LNCAP (cell line): ENCODE measurements at regions not wholly inside any gene's neighbourhood (a gene's known extent, or its start where the extent isn't known, plus 50 kb on each side); places are given as distances from the start of the nearest gene placed in this dataset.

ENCODE experiments used
- TF ChIP-seq, protein P1 (sequence below): fragments of 450-650 bp; IDR thresholded peaks from 2 replicates; pipeline ENCODE4 v1.5.1; 2017; ENCODE audit warnings: mild to moderate bottlenecking

DNA sequence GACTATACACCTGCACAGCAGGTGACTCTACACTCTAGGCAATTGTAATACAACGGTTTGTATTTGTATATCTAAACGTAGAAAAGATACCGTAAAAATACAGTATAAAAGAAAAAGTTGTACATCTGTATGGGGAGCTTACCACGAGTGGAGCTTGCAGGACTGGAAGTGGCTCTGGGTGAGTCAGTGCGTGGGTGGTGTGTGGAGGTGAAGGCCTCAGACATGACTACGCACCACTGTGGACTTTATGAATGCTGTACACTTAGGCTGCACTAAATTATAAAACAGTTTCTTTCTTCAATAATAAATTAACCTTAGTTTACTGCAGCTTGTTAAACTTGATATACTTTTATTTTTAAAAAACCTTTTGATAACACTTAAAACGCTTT, 85.0 kb upstream of the FAT1 start:
- TF ChIP-seq, protein P1, sequence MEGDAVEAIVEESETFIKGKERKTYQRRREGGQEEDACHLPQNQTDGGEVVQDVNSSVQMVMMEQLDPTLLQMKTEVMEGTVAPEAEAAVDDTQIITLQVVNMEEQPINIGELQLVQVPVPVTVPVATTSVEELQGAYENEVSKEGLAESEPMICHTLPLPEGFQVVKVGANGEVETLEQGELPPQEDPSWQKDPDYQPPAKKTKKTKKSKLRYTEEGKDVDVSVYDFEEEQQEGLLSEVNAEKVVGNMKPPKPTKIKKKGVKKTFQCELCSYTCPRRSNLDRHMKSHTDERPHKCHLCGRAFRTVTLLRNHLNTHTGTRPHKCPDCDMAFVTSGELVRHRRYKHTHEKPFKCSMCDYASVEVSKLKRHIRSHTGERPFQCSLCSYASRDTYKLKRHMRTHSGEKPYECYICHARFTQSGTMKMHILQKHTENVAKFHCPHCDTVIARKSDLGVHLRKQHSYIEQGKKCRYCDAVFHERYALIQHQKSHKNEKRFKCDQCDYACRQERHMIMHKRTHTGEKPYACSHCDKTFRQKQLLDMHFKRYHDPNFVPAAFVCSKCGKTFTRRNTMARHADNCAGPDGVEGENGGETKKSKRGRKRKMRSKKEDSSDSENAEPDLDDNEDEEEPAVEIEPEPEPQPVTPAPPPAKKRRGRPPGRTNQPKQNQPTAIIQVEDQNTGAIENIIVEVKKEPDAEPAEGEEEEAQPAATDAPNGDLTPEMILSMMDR: no peak

DNA sequence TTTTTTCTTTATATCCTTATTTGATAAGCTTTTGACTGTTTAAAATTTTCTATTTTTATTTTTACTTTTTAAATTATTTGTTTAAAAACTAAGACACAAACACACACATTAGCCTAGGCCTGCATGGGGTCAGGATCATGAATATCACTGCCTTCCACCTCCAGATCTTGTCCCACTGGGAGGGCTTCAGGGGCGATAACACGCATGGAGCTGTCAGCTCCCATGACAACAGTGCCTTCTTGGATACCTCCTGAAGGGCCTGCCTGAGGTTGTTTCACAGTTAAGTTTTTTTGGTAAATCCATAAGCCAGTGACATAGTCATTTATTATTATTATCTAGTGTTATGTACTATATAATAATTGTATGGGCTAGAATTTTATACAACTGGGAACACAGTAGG, 85.4 kb upstream of the FAT1 start:
- TF ChIP-seq, protein P1: no peak

- TF ChIP-seq, protein P1: no peak
These were observed 87.0 kb upstream of the FAT1 start for GRCh38 chr4:186810613-186811150.

- TF ChIP-seq, protein P1: no peak
These were observed 88.9 kb upstream of the FAT1 start for GRCh38 chr4:186812592-186812991.

GRCh38 chr4:186813377-186814068, 89.9 kb upstream of the FAT1 start:
- TF ChIP-seq, protein P1: no peak

DNA sequence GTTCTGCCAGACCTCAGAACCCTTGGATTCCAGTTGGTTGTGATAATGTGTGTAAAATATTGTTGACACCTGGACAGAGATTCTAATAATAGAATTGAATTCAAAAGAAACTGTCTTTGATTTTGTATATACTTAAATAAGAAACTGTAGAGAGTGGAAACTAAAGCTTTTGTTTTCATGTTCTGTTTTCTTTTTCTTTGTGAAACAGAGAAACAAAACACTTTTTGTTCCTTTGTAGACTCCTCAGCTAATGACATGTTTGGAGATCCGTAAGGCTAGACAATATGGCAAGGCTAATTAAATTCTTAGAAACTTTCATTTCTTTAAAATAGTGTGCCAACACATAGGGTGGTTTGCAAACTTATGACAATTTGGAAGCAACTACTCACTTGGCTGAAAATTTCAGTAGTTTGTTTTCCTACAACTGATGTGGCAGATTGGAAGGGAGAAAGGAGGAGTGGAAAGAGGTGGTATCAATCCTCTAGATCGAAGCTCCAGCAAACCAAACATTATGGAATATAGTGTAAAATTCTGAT, 90.9 kb upstream of the FAT1 start:
- TF ChIP-seq, protein P1: no peak

DNA sequence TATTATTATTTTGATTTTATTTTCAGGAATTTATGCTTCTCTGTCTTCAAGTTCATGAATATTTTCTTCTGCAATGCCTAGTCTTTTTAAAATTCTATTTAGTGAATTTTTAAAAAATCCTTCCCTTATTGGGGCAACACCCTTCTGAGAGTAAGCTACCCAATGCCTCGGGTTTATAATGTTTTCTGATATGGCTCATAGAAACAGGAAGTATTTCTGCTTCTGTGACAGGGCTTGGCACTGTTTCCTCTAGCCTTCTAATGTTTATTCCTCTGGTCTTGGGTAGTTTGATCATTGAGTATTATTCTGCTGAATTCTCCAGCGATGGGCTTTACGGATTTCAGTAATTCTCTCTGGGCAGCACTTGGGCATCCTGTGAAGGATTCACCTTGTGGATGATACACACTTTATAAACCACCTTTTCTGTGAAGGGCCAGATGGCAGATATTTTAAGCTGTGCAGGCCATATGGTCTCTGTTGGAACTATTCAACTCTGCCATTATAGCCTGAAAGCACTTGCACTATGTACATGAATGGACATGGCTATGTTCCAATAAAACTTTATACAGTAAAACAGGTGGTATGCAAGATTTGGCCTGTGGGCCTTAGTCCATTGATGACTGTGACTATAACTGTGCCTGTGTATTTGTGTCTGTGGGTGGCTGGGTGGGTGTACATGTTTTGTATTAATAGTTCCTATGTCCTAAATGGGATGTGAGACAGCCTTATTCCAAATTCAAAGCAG, 95.9 kb upstream of the FAT1 start:
- TF ChIP-seq, protein P1: no peak
